Colonic mucosa (tissue), 4 donors: ENCODE measurements at regions not wholly inside any gene's neighbourhood (a gene's known extent, or its start where the extent isn't known, plus 50 kb on each side); places are given as distances from the start of the nearest gene placed in this dataset.

Source experiments
- DNase-seq: peaks from one replicate; pipeline ENCODE4 v3.0.0-alpha.2; 2020
- H3K27ac ChIP-seq: fragments of 200-600 bp; one replicate; pipeline ENCODE4 v1.8.0; 2021
- H3K27me3 ChIP-seq: fragments of 200-600 bp; one replicate; pipeline ENCODE4 v1.8.0; 2021
- H3K36me3 ChIP-seq: fragments of 200-600 bp; one replicate; pipeline ENCODE4 v1.8.0; 2021
- H3K4me1 ChIP-seq: fragments of 200-600 bp; one replicate; pipeline ENCODE4 v1.8.0; 2021; ENCODE audit warnings: mild to moderate bottlenecking
- H3K4me3 ChIP-seq: fragments of 200-600 bp; one replicate; pipeline ENCODE4 v1.8.0; 2021
- H3K9ac ChIP-seq, 2 donors: one replicate each; pipeline ENCODE4 v1.7.0; 2013; ENCODE audit warnings: control low read depth in 2 of 2, low read depth in 2 of 2, low read length in 2 of 2
- H3K9me3 ChIP-seq: fragments of 200-600 bp; one replicate; pipeline ENCODE4 v1.8.0; 2021
- CTCF ChIP-seq: fragments of 200-600 bp; IDR thresholded peaks from one replicate; pipeline ENCODE4 v1.8.0; 2022; ENCODE audit warnings: antibody characterized with exemption, mild to moderate bottlenecking
- intact Hi-C: fragments of 100-400 bp; cut with DNase I; formaldehyde crosslinking; loops from one replicate; pipeline ENCODE4 v1.14.1; 2022
- donor health status: healthy.
- donor health status: DM: no; HTN: no; CAD: no.
- donor health status: DM: no; HTN: no; CAD: no.

GRCh38 chr5:30325795-30326194, 867.7 kb upstream of the CDH6 start:
- TF ChIP-seq CTCF: no peak
- Histone ChIP-seq H3K9ac (no peak overlapping the region), H3K4me3 (no peak overlapping the region)

DNA sequence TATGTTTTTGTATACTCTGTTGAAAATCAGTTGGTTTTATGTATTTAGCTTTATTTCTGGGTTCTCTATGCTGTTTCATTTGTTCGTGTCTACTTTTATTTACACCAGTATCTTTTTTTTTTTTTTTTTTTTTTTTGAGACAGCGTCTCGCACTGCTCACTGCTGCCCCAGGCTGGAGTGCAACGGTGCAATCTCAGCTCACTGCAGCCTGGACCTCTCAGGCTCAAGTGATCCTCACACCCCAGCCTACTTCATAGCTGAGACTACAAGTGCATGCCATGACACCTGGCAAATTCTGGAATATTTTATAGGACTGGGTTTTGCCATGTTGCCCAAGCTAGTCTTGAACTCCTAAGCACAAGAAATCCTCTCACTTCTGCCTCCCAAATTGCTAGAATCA, 869.4 kb upstream of the CDH6 start:
- no peak for DNase-seq
- H3K27ac ChIP-seq: no peak overlapping the region
- no peaks in the 10 kb centered on the region for H3K9me3 ChIP-seq
- no peak for TF ChIP-seq CTCF
- no peaks in the 10 kb centered on the region for H3K4me1 ChIP-seq
- no peak overlapping the region for H3K9ac ChIP-seq
- intact Hi-C loops: no loop called here
- no peaks in the 10 kb centered on the region for H3K36me3 ChIP-seq
- no peaks in the 10 kb centered on the region for H3K27me3 ChIP-seq
- H3K4me3 ChIP-seq: no peak overlapping the region

More at GRCh38 chr5:30325795-30326194, 867.7 kb upstream of the CDH6 start:
- H3K27ac ChIP-seq: no peak overlapping the region
- intact Hi-C loops: no loop called here
- no peak for DNase-seq
- no peaks in the 10 kb centered on the region for H3K9me3 ChIP-seq
- no peaks in the 10 kb centered on the region for H3K27me3 ChIP-seq
- H3K4me1 ChIP-seq: no peaks in the 10 kb centered on the region
- H3K36me3 ChIP-seq: no peaks in the 10 kb centered on the region

GRCh38 chr5:30287890-30288289, 905.6 kb upstream of the CDH6 start:
- no peak overlapping the region for H3K9ac ChIP-seq

GRCh38 chr5:30279237-30279636, 914.2 kb upstream of the CDH6 start:
- H3K4me3 ChIP-seq: no peak overlapping the region
- no peaks in the 10 kb centered on the region for H3K9me3 ChIP-seq
- H3K27me3 ChIP-seq: no peaks in the 10 kb centered on the region
- no peaks in the 10 kb centered on the region for H3K4me1 ChIP-seq
- H3K9ac ChIP-seq: no peak overlapping the region
- DNase-seq: no peak
- intact Hi-C loops: no loop called here
- no peak overlapping the region for H3K27ac ChIP-seq
- TF ChIP-seq CTCF: no peak
- no peaks in the 10 kb centered on the region for H3K36me3 ChIP-seq

More at GRCh38 chr5:30287890-30288289, 905.6 kb upstream of the CDH6 start:
- Histone ChIP-seq H3K4me1 (no peaks in the 10 kb centered on the region), H3K4me3 (no peak overlapping the region), H3K36me3 (no peaks in the 10 kb centered on the region), H3K9me3 (no peaks in the 10 kb centered on the region), H3K27ac (no peak overlapping the region), H3K27me3 (no peaks in the 10 kb centered on the region)
- intact Hi-C loops: no loop called here
- no peak for TF ChIP-seq CTCF
- DNase-seq: no peak

- Histone ChIP-seq H3K9ac (no peak overlapping the region), H3K9me3 (no peaks in the 10 kb centered on the region), H3K27ac (no peak overlapping the region), H3K36me3 (no peaks in the 10 kb centered on the region), H3K4me1 (no peaks in the 10 kb centered on the region), H3K27me3 (no peaks in the 10 kb centered on the region), H3K4me3 (no peak overlapping the region)
- intact Hi-C loops: no loop called here
- DNase-seq: no peak
- no peak for TF ChIP-seq CTCF
Measured at GRCh38 chr5:30267026-30267425, 926.5 kb upstream of the CDH6 start.
